SK-N-SH treated with all-trans-retinoic acid at 6 μM for 48 hours (cell line): ENCODE measurements at regions not wholly inside any gene's neighbourhood (a gene's known extent, or its start where the extent isn't known, plus 50 kb on each side); places are given as distances from the start of the nearest gene placed in this dataset.
A peak's percentile ranks its signal among the peaks of the same experiment; 100 is the strongest.

ENCODE experiments used
- ATAC-seq: fragments of 200-7000 bp; cut with Tn5 transposase; 3 replicates; pipeline ENCODE4 v1.9.1; 2020; ENCODE audit warnings: mild to moderate bottlenecking, moderate library complexity
- ARNTL ChIP-seq: fragments of 450-650 bp; formaldehyde crosslinking; IDR thresholded peaks from 2 replicates; pipeline ENCODE4 v1.5.0; 2020; ENCODE audit warnings: low read depth, mild to moderate bottlenecking, moderate library complexity, borderline replicate concordance
- BACH2 ChIP-seq: fragments of 250-450 bp; sonication (Bioruptor Pico); IDR thresholded peaks from 2 replicates; pipeline ENCODE4 v1.9.0; 2021; ENCODE audit warnings: mild to moderate bottlenecking, borderline replicate concordance
- CSDC2 ChIP-seq: fragments of 250-450 bp; sonication (Bioruptor Pico); IDR thresholded peaks from 2 replicates; pipeline ENCODE4 v1.5.0; 2020; ENCODE audit warnings: mild to moderate bottlenecking, moderate library complexity
- ESRRG ChIP-seq: fragments of 250-450 bp; sonication (Bioruptor Pico); IDR thresholded peaks from 2 replicates; pipeline ENCODE4 v1.6.1; 2021; ENCODE audit warnings: mild to moderate bottlenecking
- ISL1 ChIP-seq: fragments of 250-450 bp; sonication (Bioruptor Pico); IDR thresholded peaks from 2 replicates; pipeline ENCODE4 v2.1.2; 2022; ENCODE audit warnings: mild to moderate bottlenecking, moderate library complexity
- OSR1 ChIP-seq: fragments of 250-450 bp; sonication (Bioruptor Pico); IDR thresholded peaks from 2 replicates; pipeline ENCODE4 v1.8.0; 2022; ENCODE audit warnings: moderate library complexity, mild to moderate bottlenecking, inconsistent platforms
- PPARA ChIP-seq: fragments of 250-450 bp; sonication (Bioruptor Pico); IDR thresholded peaks from 2 replicates; pipeline ENCODE4 v1.5.0; 2020; ENCODE audit warnings: mild to moderate bottlenecking, borderline replicate concordance
- RARB ChIP-seq: fragments of 250-450 bp; sonication (Bioruptor Pico); IDR thresholded peaks from 2 replicates; pipeline ENCODE4 v1.8.0; 2021; ENCODE audit warnings: mild to moderate bottlenecking, moderate library complexity
- SNAI2 ChIP-seq: fragments of 250-450 bp; sonication (Bioruptor Pico); IDR thresholded peaks from 2 replicates; pipeline ENCODE4 v1.5.0; 2020; ENCODE audit warnings: mild to moderate bottlenecking, moderate library complexity
- TCF4 ChIP-seq: fragments of 250-450 bp; sonication (Bioruptor Pico); IDR thresholded peaks from 2 replicates; pipeline ENCODE4 v1.8.0; 2021; ENCODE audit warnings: mild to moderate bottlenecking, moderate library complexity, borderline replicate concordance
- TOX ChIP-seq: fragments of 250-450 bp; sonication (Bioruptor Pico); IDR thresholded peaks from 2 replicates; pipeline ENCODE4 v1.8.0; 2021; ENCODE audit warnings: mild to moderate bottlenecking, moderate library complexity, borderline replicate concordance
- ZC3H10 ChIP-seq: fragments of 250-450 bp; sonication (Bioruptor Pico); IDR thresholded peaks from 2 replicates; pipeline ENCODE4 v1.5.1; 2021; ENCODE audit warnings: mild to moderate bottlenecking, moderate library complexity
- ZFP3 ChIP-seq: fragments of 250-450 bp; sonication (Bioruptor Pico); IDR thresholded peaks from 2 replicates; pipeline ENCODE4 v1.5.0; 2020; ENCODE audit warnings: mild to moderate bottlenecking, moderate library complexity
- ZFP30 ChIP-seq: fragments of 450-650 bp; formaldehyde crosslinking; IDR thresholded peaks from 2 replicates; pipeline ENCODE4 v1.5.0; 2022; ENCODE audit warnings: mild to moderate bottlenecking, moderate library complexity
- ZNF565 ChIP-seq: fragments of 450-650 bp; formaldehyde crosslinking; conservative IDR thresholded peaks from 2 replicates; pipeline ENCODE4 v1.5.0; 2020; ENCODE audit warnings: low read depth, mild to moderate bottlenecking, moderate library complexity
- ZNF70 ChIP-seq: fragments of 450-650 bp; formaldehyde crosslinking; IDR thresholded peaks from 2 replicates; pipeline ENCODE4 v1.5.0; 2020; ENCODE audit warnings: mild to moderate bottlenecking, moderate library complexity
- ZNF8 ChIP-seq: fragments of 450-650 bp; formaldehyde crosslinking; IDR thresholded peaks from 2 replicates; pipeline ENCODE4 v1.5.0; 2020; ENCODE audit warnings: mild to moderate bottlenecking, moderate library complexity
- TF ChIP-seq, protein P1 (sequence below): fragments of 250-450 bp; sonication (Bioruptor Pico); IDR thresholded peaks from 2 replicates; pipeline ENCODE4 v1.5.1; 2021; ENCODE audit warnings: mild to moderate bottlenecking, moderate library complexity
- TF ChIP-seq, protein P2 (sequence below): fragments of 250-450 bp; sonication (Bioruptor Pico); IDR thresholded peaks from 2 replicates; pipeline ENCODE4 v1.5.0; 2020; ENCODE audit warnings: mild to moderate bottlenecking, moderate library complexity
- TF ChIP-seq, protein P3 (sequence below): fragments of 250-450 bp; sonication (Bioruptor Pico); IDR thresholded peaks from 2 replicates; pipeline ENCODE4 v1.8.0; 2021; ENCODE audit warnings: low read depth, mild to moderate bottlenecking, moderate library complexity, borderline replicate concordance
- TF ChIP-seq, protein P4 (sequence below): fragments of 250-450 bp; sonication (Bioruptor Pico); IDR thresholded peaks from 2 replicates; pipeline ENCODE4 v1.5.1; 2020; ENCODE audit warnings: low read depth, mild to moderate bottlenecking, moderate library complexity

DNA sequence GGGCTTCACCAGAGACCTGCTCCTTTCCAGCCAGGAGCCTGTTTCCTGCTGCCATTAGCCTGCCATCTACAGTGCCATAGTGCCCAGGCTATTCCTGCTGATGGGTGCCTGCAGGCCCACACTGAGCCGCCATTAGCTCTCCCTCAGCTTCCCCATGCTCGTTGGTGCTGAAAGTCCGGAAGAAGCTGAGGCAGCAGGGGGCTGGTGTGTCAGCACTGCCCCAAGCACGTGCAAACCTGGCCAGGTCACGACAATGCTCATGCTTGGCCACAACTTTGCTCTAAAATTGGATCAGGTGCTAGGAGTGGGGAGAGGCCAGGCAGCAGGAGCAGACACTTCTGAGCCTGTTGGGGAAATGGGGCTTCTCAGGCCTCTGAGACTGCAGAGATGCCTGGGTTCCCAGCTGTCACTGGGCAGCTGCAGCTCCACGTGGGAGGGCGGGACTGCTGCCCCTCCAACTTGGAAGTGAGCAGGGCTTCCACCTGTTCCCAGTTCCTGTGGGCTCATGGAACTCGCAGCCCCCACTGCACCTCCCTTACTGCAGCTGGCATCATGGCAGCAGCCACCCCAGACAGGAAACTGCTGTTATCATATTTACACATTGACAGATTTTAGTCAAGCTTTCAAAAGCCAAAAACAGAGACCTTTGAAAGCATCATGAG lies 913.9 kb downstream of the FSTL5 start:
- TF ChIP-seq ZNF565 (CRISPR knock-in tag) (no peak), ZC3H10 (CRISPR knock-in tag) (no peak), ZNF70 (no peak), ESRRG (no peak), TOX (CRISPR knock-in tag) (no peak), RARB (CRISPR knock-in tag) (no peak), OSR1 (CRISPR knock-in tag) (no peak)
- TF ChIP-seq, all 23 proteins: peak for 0
- no peak for ATAC-seq

DNA sequence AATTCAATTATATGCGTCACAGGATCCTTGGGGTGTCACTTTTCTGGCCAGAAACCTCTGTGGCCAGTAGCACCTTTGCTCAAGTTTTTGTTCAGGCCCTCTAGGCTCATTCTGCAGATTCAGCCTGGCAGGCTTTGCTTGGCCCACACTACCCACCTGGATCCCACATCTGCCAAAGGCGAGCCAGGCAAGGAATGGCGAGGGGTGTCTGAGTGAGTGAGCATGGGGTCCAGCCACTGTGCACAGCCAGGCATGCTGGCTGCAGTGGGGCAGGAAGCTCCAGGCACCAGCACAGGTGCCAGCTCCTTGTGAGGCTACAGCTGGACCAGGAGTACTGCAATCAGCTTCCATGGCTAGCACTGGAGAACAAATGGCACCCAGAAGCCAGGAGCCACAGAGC lies 914.9 kb downstream of the FSTL5 start:
- TF ChIP-seq, protein P1, sequence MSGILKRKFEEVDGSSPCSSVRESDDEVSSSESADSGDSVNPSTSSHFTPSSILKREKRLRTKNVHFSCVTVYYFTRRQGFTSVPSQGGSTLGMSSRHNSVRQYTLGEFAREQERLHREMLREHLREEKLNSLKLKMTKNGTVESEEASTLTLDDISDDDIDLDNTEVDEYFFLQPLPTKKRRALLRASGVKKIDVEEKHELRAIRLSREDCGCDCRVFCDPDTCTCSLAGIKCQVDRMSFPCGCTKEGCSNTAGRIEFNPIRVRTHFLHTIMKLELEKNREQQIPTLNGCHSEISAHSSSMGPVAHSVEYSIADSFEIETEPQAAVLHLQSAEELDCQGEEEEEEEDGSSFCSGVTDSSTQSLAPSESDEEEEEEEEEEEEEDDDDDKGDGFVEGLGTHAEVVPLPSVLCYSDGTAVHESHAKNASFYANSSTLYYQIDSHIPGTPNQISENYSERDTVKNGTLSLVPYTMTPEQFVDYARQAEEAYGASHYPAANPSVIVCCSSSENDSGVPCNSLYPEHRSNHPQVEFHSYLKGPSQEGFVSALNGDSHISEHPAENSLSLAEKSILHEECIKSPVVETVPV (CRISPR knock-in tag), result no peak
- TF ChIP-seq RARB (CRISPR knock-in tag), result no peak
- TF ChIP-seq BACH2 (CRISPR knock-in tag), result no peak
- no peak for TF ChIP-seq ZNF70
- TF ChIP-seq, protein P2, sequence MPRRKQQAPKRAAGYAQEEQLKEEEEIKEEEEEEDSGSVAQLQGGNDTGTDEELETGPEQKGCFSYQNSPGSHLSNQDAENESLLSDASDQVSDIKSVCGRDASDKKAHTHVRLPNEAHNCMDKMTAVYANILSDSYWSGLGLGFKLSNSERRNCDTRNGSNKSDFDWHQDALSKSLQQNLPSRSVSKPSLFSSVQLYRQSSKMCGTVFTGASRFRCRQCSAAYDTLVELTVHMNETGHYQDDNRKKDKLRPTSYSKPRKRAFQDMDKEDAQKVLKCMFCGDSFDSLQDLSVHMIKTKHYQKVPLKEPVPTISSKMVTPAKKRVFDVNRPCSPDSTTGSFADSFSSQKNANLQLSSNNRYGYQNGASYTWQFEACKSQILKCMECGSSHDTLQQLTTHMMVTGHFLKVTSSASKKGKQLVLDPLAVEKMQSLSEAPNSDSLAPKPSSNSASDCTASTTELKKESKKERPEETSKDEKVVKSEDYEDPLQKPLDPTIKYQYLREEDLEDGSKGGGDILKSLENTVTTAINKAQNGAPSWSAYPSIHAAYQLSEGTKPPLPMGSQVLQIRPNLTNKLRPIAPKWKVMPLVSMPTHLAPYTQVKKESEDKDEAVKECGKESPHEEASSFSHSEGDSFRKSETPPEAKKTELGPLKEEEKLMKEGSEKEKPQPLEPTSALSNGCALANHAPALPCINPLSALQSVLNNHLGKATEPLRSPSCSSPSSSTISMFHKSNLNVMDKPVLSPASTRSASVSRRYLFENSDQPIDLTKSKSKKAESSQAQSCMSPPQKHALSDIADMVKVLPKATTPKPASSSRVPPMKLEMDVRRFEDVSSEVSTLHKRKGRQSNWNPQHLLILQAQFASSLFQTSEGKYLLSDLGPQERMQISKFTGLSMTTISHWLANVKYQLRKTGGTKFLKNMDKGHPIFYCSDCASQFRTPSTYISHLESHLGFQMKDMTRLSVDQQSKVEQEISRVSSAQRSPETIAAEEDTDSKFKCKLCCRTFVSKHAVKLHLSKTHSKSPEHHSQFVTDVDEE (CRISPR knock-in tag), result no peak
- no peak for ATAC-seq

DNA sequence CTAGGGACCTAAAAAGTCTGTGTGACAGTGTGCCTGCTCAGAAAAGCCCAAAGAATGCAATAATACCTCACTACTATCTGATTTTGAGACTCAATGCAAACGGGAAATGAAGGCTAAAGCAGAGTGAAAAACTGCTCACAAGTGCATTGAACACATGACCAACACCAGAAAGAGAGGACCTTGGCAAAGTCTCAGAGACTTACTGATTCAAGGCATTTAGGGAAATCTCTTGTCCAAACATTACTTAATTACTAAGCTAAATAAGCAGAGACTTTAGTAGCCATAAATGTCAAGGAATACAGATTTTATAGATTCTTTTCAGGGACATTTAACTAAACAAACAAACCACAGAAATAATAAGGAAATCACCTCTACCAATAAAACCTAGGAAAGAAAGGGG lies 916.0 kb downstream of the FSTL5 start:
- no peak for TF ChIP-seq ZNF70
- TF ChIP-seq, protein P3, sequence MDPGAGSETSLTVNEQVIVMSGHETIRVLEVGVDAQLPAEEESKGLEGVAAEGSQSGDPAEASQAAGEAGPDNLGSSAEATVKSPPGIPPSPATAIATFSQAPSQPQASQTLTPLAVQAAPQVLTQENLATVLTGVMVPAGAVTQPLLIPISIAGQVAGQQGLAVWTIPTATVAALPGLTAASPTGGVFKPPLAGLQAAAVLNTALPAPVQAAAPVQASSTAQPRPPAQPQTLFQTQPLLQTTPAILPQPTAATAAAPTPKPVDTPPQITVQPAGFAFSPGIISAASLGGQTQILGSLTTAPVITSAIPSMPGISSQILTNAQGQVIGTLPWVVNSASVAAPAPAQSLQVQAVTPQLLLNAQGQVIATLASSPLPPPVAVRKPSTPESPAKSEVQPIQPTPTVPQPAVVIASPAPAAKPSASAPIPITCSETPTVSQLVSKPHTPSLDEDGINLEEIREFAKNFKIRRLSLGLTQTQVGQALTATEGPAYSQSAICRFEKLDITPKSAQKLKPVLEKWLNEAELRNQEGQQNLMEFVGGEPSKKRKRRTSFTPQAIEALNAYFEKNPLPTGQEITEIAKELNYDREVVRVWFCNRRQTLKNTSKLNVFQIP, result no peak
- TF ChIP-seq OSR1 (CRISPR knock-in tag), result no peak
- TF ChIP-seq ZNF565 (CRISPR knock-in tag), result no peak
- no peak for TF ChIP-seq SNAI2 (CRISPR knock-in tag)
- no peak for TF ChIP-seq ESRRG
- no peak for TF ChIP-seq ZC3H10 (CRISPR knock-in tag)
- ATAC-seq, result no peak

DNA sequence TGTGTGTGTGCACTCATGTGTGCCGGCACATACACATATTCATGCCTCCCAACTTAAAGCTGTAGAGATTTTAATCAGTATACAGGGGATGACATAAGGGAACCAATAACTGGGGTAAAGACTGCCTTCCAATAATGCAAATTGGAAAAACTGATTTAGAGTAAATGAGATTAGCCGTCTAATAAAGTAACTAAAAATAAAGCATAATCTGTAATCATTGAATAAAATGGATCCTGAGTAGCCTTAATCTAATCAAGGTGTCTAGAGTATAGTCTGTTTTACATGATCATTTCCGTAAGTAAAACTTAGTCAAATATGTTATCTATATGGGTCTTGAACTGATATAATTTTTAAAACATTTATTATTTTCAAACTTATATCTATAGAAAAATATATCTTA lies 925.8 kb downstream of the FSTL5 start:
- no peak for ATAC-seq
- no peak for TF ChIP-seq BACH2 (CRISPR knock-in tag)
- no peak for TF ChIP-seq ZFP3
- TF ChIP-seq ZNF8 (CRISPR knock-in tag), result no peak
- no peak for TF ChIP-seq TOX (CRISPR knock-in tag)
- TF ChIP-seq PPARA (CRISPR knock-in tag), result no peak
- no peak for TF ChIP-seq OSR1 (CRISPR knock-in tag)
- no peak for TF ChIP-seq ARNTL (CRISPR knock-in tag)
- TF ChIP-seq ZC3H10 (CRISPR knock-in tag), result no peak
- no peak for TF ChIP-seq ZNF70
- TF ChIP-seq, protein P2 (CRISPR knock-in tag), result peak; percentile 77
- TF ChIP-seq ESRRG, result no peak
- TF ChIP-seq, protein P1 (CRISPR knock-in tag), result no peak
- TF ChIP-seq, protein P4, sequence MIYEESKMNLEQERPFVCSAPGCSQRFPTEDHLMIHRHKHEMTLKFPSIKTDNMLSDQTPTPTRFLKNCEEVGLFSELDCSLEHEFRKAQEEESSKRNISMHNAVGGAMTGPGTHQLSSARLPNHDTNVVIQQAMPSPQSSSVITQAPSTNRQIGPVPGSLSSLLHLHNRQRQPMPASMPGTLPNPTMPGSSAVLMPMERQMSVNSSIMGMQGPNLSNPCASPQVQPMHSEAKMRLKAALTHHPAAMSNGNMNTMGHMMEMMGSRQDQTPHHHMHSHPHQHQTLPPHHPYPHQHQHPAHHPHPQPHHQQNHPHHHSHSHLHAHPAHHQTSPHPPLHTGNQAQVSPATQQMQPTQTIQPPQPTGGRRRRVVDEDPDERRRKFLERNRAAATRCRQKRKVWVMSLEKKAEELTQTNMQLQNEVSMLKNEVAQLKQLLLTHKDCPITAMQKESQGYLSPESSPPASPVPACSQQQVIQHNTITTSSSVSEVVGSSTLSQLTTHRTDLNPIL, result no peak
- TF ChIP-seq TCF4 (CRISPR knock-in tag), result peak; percentile 72; the same call in 1 of the 2 replicates
- no peak for TF ChIP-seq SNAI2 (CRISPR knock-in tag)
- TF ChIP-seq ZNF565 (CRISPR knock-in tag), result no peak
- no peak for TF ChIP-seq ZFP30 (CRISPR knock-in tag)
- TF ChIP-seq ISL1 (CRISPR knock-in tag), result peak; percentile 39
- no peak for TF ChIP-seq CSDC2 (CRISPR knock-in tag)
